HepG2 (cell line): ENCODE measurements at regions not wholly inside any gene's neighbourhood (a gene's known extent, or its start where the extent isn't known, plus 50 kb on each side); places are given as distances from the start of the nearest gene placed in this dataset.

Source experiments
- ATAC-seq: fragments of 200-7000 bp; cut with Tn5 transposase; 3 replicates; pipeline ENCODE4 v1.9.1; 2020; ENCODE audit warnings: mild to moderate bottlenecking, moderate library complexity
- BruUV-seq: library from RNA; stranded (reverse); fragments of 400-500 nt; replicated peaks from 2 replicates; lab custom pipeline; 2021; lab: Mats Ljungman, UMichigan
- CTCF ChIA-PET: fragments of 300-600 bp; formaldehyde crosslinking; extraction: SDS; loops from one replicate; lab custom pipeline; 2021; ENCODE audit warnings: low total read pairs, inconsistent platforms, low intra/inter-chr PET ratio; lab: Yijun Ruan, JAX
- POLR2A ChIA-PET: fragments of 350-600 bp; sonication (Branson Sonifier 250); formaldehyde crosslinking; loops from one replicate; lab custom pipeline; 2020; ENCODE audit warnings: antibody characterized with exemption, inconsistent platforms; lab: Yijun Ruan, JAX
- DNase-seq: peaks from one replicate; pipeline ENCODE4 v3.0.0-alpha.2; 2015; ENCODE audit warnings: low spot score
- FAIRE-seq: peaks from 3 replicates; lab custom pipeline; 2011; peaks lifted over from hg19 to GRCh38; lab: Jason Lieb, UNC
- H2AFZ ChIP-seq: one replicate; pipeline ENCODE4 v1.6.1; 2011; ENCODE audit warnings: low read length, inconsistent platforms
- H3K27ac ChIP-seq: fragments of 300-600 bp; 3 replicates; pipeline ENCODE4 v1.8.0; 2011; ENCODE audit warnings: mixed run types, mild to moderate bottlenecking, mixed read lengths, low read length, inconsistent platforms; ENCODE audit not compliant: insufficient read depth; ENCODE audit errors: extremely low read length
- H3K27me3 ChIP-seq, 2 experiments: fragments of 200-600 bp in 1 of 2; 2 replicates in 1 of 2; 3 replicates in 1 of 2; pipeline versions ENCODE4 v1.6.0 to v1.8.0; 2011; ENCODE audit warnings: low read length in 2 of 2, mild to moderate bottlenecking in 2 of 2, moderate library complexity in 2 of 2, inconsistent platforms in 1 of 2; ENCODE audit not compliant: insufficient read depth in 2 of 2, control insufficient read depth in 1 of 2
- H3K36me3 ChIP-seq, 2 experiments: fragments of 200-600 bp in 1 of 2; replicated peaks in 1 of 2; 2 replicates in 1 of 2; 3 replicates in 1 of 2; pipeline versions ENCODE4 v1.5.1 to v1.8.0; 2011; ENCODE audit warnings: low read length in 2 of 2, inconsistent platforms in 1 of 2; ENCODE audit not compliant: insufficient read depth in 2 of 2, control insufficient read depth in 1 of 2
- H3K4me1 ChIP-seq: 2 replicates; pipeline ENCODE4 v1.5.1; 2012; ENCODE audit warnings: low read length, inconsistent platforms; ENCODE audit not compliant: insufficient read depth
- H3K4me2 ChIP-seq: 2 replicates; pipeline ENCODE4 v1.6.0; 2011; ENCODE audit warnings: low read depth, low read length, inconsistent platforms
- H3K4me3 ChIP-seq, 3 experiments: fragments of 200-600 bp in 1 of 3; sonication (generic), shearing (Covaris generic) in 1 of 3; replicated peaks in 1 of 3; 2 replicates each; pipeline ENCODE4 v1.5.1; 2011 to 2016; ENCODE audit warnings: low read length in 3 of 3, inconsistent platforms in 2 of 3, low read depth in 2 of 3, mild to moderate bottlenecking in 2 of 3, control low read depth in 1 of 3, mixed read lengths in 1 of 3; ENCODE audit not compliant: insufficient read depth in 1 of 3
- H3K79me2 ChIP-seq: one replicate; pipeline ENCODE4 v1.6.1; 2011; ENCODE audit warnings: low read length, inconsistent platforms; ENCODE audit not compliant: insufficient read depth
- H3K9ac ChIP-seq: 2 replicates; pipeline ENCODE4 v1.6.0; 2011; ENCODE audit warnings: mild to moderate bottlenecking, low read depth, low read length, inconsistent platforms; ENCODE audit not compliant: insufficient read depth
- H3K9me3 ChIP-seq: 2 replicates; pipeline ENCODE4 v1.5.1; 2012; ENCODE audit warnings: mild to moderate bottlenecking, low read length
- H4K20me1 ChIP-seq: 2 replicates; pipeline ENCODE4 v1.6.0; 2011; ENCODE audit warnings: inconsistent platforms, mild to moderate bottlenecking, low read length, moderate library complexity; ENCODE audit not compliant: insufficient read depth
- ESRRA ChIP-seq: sonication (generic); formaldehyde crosslinking; IDR thresholded peaks from 2 replicates; pipeline ENCODE4 v1.5.1; 2020; ENCODE audit warnings: mild to moderate bottlenecking, low read depth, missing genetic modification reagents
- MLLT10 ChIP-seq: sonication (generic); formaldehyde crosslinking; IDR thresholded peaks from 2 replicates; pipeline ENCODE4 v1.4.0; 2020; ENCODE audit warnings: missing genetic modification reagents
- MZF1 ChIP-seq: sonication (generic); formaldehyde crosslinking; IDR thresholded peaks from 2 replicates; pipeline ENCODE4 v1.8.1; 2023; ENCODE audit warnings: mild to moderate bottlenecking, missing genetic modification reagents, borderline replicate concordance
- SOX13 ChIP-seq, 3 experiments: fragments of 450-650 bp in 1 of 3; sonication (generic) in 1 of 3; formaldehyde crosslinking in 1 of 3; IDR thresholded peaks in 2 of 3; conservative IDR thresholded peaks in 1 of 3; 2 replicates each; pipeline versions ENCODE4 v1.5.0 to v1.6.1; 2016 to 2020; ENCODE audit warnings: antibody characterized with exemption in 1 of 3, mild to moderate bottlenecking in 1 of 3, missing compliant biosample characterization in 1 of 3, missing genetic modification reagents in 1 of 3, moderate library complexity in 1 of 3
- SOX5 ChIP-seq: IDR thresholded peaks from 2 replicates; pipeline ENCODE4 v1.6.1; 2016; ENCODE audit warnings: borderline replicate concordance
- SOX6 ChIP-seq, 2 experiments: fragments of 450-650 bp in 1 of 2; sonication (generic) in 1 of 2; formaldehyde crosslinking in 1 of 2; IDR thresholded peaks; 2 replicates each; pipeline versions ENCODE4 v1.4.0 to v1.6.1; 2017 to 2020; ENCODE audit warnings: antibody characterized with exemption in 1 of 2, mild to moderate bottlenecking in 1 of 2, missing genetic modification reagents in 1 of 2
- YEATS2 ChIP-seq: sonication (generic); formaldehyde crosslinking; IDR thresholded peaks from 2 replicates; pipeline ENCODE4 v1.4.0; 2020; ENCODE audit warnings: missing genetic modification reagents, borderline replicate concordance
- ZNF101 ChIP-seq: sonication (generic); formaldehyde crosslinking; IDR thresholded peaks from 2 replicates; pipeline ENCODE4 v1.4.0; 2020; ENCODE audit warnings: mild to moderate bottlenecking, low read depth, missing genetic modification reagents, borderline replicate concordance
- ZNF17 ChIP-seq: sonication (generic); formaldehyde crosslinking; IDR thresholded peaks from 2 replicates; pipeline ENCODE4 v1.5.0; 2020; ENCODE audit warnings: mild to moderate bottlenecking, missing genetic modification reagents
- ZNF3 ChIP-seq: IDR thresholded peaks from 2 replicates; pipeline ENCODE4 v1.7.0; 2017; ENCODE audit warnings: inconsistent platforms
- WGBS: methylation state at CpG from one replicate; pipeline ENCODE4 v1.1.6; 2017; ENCODE audit warnings: low lambda C conversion rate; 5-methylcytosine and 5-hydroxymethylcytosine counted together
- in situ Hi-C: cut with HindIII; loops from 2 replicates; pipeline ENCODE4 v1.10.0; 2017; ENCODE audit warnings: low pct_unique_long_range_greater_than_20kb; ENCODE audit not compliant: extremely low pct_ligation_motif_present
- intact Hi-C: fragments of 100-400 bp; cut with micrococcal nuclease; formaldehyde crosslinking; loops from one replicate; pipeline ENCODE4 v1.10.0; 2022; ENCODE audit not compliant: unreplicated experiment
- TF ChIP-seq, protein P1 (sequence below): sonication (generic); formaldehyde crosslinking; IDR thresholded peaks from 2 replicates; pipeline ENCODE4 v1.9.0; 2022; ENCODE audit warnings: low read depth, missing genetic modification reagents
- TF ChIP-seq, protein P2 (sequence below): IDR thresholded peaks from 2 replicates; pipeline ENCODE4 v1.6.1; 2012; ENCODE audit warnings: low read length, improper control_type of control experiment
- TF ChIP-seq, protein P3 (sequence below): sonication (generic); formaldehyde crosslinking; IDR thresholded peaks from 2 replicates; pipeline ENCODE4 v1.5.0; 2020; ENCODE audit warnings: mild to moderate bottlenecking, missing genetic modification reagents
- TF ChIP-seq, protein P4 (sequence below): sonication (generic); formaldehyde crosslinking; IDR thresholded peaks from 2 replicates; pipeline ENCODE4 v1.5.0; 2020; ENCODE audit warnings: mild to moderate bottlenecking, missing genetic modification reagents

DNA sequence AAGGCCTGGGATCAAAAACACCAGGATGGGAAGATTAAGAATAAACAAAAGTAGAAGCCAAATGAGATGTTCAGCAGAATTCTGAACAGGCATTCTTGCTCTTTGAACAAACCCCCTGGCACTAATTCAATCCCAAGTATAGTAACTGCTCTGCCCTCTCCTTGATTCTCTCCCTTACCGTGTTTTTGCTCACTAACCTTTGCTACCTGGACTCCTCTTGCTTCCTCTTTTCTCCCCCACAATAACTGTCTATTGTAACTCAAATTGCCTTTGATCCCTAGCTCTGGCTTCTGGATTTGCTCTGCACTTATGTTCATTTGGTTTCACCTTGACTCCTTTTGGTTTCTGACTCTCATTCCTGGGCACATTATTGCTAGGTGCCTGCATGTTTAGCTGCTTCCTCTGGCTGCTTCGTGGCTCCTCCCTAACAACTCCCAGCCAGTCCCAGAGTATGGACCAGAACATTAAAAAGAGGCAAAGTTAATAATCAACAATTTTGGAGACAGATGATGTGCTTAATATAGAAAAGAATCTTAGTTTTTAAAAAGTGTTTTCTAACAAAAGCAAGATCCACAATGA is 65.4 kb upstream of the PHIP start:
- Histone ChIP-seq H3K79me2 (no peaks in the 10 kb centered on the region), H3K4me2 (peak overlapping the region; percentile 37), H3K27me3 (no peaks in the 10 kb centered on the region), H3K4me1 (peaks cover 13% of the 10 kb centered on the region; the same call in 1 of the 2 replicates), H4K20me1 (no peaks in the 10 kb centered on the region), H3K4me3 (peak overlapping the region in 1 of 3 experiments; percentile 4; a peak in 1 of 6 replicates), H3K27ac (no peak overlapping the region), H2AFZ (peak overlapping the region; percentile 54), H3K36me3 (no peaks in the 10 kb centered on the region), H3K9ac (no peak overlapping the region), H3K9me3 (no peaks in the 10 kb centered on the region)
- no TSS peak for BruUV-seq
- ATAC-seq (peak; percentile 71), DNase-seq (peak; percentile 12), FAIRE-seq (no peak)
- ChIA-PET POLR2A (no interaction called here), CTCF (no interaction called here)
- WGBS = 0% methylated on average over 2 of the region's 2 CpGs
- in situ Hi-C loops (no loop called here), intact Hi-C loops (no loop called here)
- TF ChIP-seq ESRRA (CRISPR knock-in tag) = no peak
- TF ChIP-seq MLLT10 = no peak
- TF ChIP-seq, protein P1, sequence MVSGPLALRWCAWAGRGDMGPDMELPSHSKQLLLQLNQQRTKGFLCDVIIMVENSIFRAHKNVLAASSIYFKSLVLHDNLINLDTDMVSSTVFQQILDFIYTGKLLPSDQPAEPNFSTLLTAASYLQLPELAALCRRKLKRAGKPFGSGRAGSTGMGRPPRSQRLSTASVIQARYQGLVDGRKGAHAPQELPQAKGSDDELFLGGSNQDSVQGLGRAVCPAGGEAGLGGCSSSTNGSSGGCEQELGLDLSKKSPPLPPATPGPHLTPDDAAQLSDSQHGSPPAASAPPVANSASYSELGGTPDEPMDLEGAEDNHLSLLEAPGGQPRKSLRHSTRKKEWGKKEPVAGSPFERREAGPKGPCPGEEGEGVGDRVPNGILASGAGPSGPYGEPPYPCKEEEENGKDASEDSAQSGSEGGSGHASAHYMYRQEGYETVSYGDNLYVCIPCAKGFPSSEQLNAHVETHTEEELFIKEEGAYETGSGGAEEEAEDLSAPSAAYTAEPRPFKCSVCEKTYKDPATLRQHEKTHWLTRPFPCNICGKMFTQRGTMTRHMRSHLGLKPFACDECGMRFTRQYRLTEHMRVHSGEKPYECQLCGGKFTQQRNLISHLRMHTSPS (CRISPR knock-in tag) = no peak
- TF ChIP-seq, protein P2, sequence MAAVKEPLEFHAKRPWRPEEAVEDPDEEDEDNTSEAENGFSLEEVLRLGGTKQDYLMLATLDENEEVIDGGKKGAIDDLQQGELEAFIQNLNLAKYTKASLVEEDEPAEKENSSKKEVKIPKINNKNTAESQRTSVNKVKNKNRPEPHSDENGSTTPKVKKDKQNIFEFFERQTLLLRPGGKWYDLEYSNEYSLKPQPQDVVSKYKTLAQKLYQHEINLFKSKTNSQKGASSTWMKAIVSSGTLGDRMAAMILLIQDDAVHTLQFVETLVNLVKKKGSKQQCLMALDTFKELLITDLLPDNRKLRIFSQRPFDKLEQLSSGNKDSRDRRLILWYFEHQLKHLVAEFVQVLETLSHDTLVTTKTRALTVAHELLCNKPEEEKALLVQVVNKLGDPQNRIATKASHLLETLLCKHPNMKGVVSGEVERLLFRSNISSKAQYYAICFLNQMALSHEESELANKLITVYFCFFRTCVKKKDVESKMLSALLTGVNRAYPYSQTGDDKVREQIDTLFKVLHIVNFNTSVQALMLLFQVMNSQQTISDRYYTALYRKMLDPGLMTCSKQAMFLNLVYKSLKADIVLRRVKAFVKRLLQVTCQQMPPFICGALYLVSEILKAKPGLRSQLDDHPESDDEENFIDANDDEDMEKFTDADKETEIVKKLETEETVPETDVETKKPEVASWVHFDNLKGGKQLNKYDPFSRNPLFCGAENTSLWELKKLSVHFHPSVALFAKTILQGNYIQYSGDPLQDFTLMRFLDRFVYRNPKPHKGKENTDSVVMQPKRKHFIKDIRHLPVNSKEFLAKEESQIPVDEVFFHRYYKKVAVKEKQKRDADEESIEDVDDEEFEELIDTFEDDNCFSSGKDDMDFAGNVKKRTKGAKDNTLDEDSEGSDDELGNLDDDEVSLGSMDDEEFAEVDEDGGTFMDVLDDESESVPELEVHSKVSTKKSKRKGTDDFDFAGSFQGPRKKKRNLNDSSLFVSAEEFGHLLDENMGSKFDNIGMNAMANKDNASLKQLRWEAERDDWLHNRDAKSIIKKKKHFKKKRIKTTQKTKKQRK = no peak
- no peak for TF ChIP-seq ZNF3 (CRISPR knock-in tag)
- 0 out of 2 replicates have a peak, but pooled peaks have one; percentile 31 for TF ChIP-seq SOX5 (CRISPR knock-in tag)
- TF ChIP-seq MZF1 (CRISPR knock-in tag) = no peak
- TF ChIP-seq, protein P3, sequence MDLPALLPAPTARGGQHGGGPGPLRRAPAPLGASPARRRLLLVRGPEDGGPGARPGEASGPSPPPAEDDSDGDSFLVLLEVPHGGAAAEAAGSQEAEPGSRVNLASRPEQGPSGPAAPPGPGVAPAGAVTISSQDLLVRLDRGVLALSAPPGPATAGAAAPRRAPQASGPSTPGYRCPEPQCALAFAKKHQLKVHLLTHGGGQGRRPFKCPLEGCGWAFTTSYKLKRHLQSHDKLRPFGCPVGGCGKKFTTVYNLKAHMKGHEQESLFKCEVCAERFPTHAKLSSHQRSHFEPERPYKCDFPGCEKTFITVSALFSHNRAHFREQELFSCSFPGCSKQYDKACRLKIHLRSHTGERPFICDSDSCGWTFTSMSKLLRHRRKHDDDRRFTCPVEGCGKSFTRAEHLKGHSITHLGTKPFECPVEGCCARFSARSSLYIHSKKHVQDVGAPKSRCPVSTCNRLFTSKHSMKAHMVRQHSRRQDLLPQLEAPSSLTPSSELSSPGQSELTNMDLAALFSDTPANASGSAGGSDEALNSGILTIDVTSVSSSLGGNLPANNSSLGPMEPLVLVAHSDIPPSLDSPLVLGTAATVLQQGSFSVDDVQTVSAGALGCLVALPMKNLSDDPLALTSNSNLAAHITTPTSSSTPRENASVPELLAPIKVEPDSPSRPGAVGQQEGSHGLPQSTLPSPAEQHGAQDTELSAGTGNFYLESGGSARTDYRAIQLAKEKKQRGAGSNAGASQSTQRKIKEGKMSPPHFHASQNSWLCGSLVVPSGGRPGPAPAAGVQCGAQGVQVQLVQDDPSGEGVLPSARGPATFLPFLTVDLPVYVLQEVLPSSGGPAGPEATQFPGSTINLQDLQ (CRISPR knock-in tag) = no peak
- TF ChIP-seq, protein P4, sequence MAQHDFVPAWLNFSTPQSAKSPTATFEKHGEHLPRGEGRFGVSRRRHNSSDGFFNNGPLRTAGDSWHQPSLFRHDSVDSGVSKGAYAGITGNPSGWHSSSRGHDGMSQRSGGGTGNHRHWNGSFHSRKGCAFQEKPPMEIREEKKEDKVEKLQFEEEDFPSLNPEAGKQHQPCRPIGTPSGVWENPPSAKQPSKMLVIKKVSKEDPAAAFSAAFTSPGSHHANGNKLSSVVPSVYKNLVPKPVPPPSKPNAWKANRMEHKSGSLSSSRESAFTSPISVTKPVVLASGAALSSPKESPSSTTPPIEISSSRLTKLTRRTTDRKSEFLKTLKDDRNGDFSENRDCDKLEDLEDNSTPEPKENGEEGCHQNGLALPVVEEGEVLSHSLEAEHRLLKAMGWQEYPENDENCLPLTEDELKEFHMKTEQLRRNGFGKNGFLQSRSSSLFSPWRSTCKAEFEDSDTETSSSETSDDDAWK = no peak
- no peak for TF ChIP-seq SOX6 (IDR thresholded peaks at IDR 0.05)
- TF ChIP-seq SOX6 (CRISPR knock-in tag; IDR thresholded peaks at IDR 0.05) = 0 out of 2 replicates have a peak, but pooled peaks have one; percentile 12
- no peak for TF ChIP-seq ZNF101 (CRISPR knock-in tag)
- TF ChIP-seq SOX13 (IDR thresholded peaks at IDR 0.05) = no peak
- peak in 1 of 2 experiments; percentile 21; a peak in 1 of 4 replicates for TF ChIP-seq SOX13 (CRISPR knock-in tag; conservative IDR thresholded peaks at IDR 0.05 in 1 of 2, IDR thresholded peaks at IDR 0.05 in 1 of 2)
- TF ChIP-seq ZNF17 = no peak
- TF ChIP-seq YEATS2 (CRISPR knock-in tag) = no peak
